NCI-H1105 treated with DMSO at 0.1 percent for 48 hours (cell line): ENCODE measurements at regions not wholly inside any gene's neighbourhood (a gene's known extent, or its start where the extent isn't known, plus 50 kb on each side); places are given as distances from the start of the nearest gene placed in this dataset.
"Not testable (repeated sequence)": the region's sequence is repeated elsewhere in the genome, so short reads cannot be mapped to it uniquely, and the experiment has no call there.

Experiments used
- DNase-seq: peaks from one replicate; lab custom pipeline; 2025; lab: John Stamatoyannopoulos, UW

DNA sequence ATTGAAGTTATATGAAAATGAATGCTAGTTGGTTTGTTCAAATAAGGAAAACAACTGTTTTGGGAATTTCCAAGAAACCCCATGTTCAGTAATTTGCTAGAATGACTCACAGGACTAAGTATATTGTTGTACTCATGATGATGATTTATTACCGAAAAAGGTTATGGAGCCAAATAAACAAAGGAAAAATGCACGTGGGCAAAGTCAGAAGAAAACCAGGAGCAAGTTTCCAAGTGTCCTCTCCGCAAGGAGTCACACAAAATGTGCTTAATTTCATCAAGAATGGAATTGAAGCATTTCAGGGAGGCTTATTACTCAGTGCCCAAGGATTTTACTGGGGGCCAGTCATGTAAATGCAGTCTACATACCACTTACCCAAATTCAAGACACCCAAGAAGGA is 1652.4 kb upstream of the TMEFF2 start:
- DNase-seq, result no peak

GRCh38 chr2:193845604-193846003 is 1650.9 kb upstream of the TMEFF2 start:
- no peak for DNase-seq

DNA sequence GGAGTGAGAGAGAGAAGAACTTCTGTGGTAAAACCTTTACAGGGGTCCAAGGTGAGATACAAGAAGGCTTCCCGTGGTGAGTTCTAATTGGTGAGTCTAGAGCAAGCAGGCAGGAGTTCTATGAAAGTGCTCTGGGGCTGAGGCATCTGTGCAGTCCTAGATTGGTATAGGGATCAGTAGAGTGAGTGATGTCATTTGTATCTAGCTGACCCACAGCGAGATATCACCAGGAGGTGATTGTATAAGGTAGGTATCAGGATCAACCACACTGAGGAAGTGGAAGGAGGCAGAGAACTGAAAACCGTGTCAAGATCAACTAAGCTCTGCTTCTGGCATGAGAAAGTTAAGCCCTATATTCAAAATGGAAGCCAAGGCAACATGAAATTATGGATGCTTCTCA is 1648.9 kb upstream of the TMEFF2 start:
- no peak for DNase-seq

DNA sequence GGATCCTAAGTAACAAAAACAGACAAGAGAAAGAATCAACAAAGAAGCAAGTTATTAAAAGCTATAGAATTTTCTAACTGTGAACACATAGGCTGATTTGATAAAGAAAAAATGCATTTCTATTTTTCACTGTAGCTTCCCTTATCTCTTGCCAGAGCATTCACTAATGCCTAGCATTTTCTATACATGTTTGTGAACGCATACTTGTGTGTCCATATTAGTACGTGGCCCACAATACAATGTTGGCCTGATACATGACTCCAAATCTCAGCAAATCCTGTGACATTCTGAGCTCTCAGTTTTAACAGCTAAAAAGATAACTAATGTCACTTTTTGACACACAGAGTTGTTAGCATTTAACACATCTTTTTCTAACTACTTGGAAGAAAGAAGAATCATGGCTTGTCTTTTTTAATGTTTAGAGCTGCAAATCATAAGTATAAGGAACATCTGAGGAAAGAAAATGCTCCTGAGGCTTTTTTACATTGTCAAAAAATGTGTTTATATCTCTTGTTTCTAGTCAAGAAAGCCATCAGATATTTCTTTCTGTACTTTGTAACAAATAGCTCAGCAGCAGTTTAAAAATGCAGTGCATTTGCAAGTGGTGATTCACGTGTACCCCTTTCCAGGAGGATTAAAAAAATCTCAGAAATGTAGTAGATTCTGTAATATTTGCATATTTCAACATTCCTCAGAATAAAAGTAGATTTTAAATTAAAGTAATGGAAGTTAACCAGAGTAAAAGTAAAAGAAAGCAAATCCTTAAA is 1646.8 kb upstream of the TMEFF2 start:
- DNase-seq, result no peak

DNA sequence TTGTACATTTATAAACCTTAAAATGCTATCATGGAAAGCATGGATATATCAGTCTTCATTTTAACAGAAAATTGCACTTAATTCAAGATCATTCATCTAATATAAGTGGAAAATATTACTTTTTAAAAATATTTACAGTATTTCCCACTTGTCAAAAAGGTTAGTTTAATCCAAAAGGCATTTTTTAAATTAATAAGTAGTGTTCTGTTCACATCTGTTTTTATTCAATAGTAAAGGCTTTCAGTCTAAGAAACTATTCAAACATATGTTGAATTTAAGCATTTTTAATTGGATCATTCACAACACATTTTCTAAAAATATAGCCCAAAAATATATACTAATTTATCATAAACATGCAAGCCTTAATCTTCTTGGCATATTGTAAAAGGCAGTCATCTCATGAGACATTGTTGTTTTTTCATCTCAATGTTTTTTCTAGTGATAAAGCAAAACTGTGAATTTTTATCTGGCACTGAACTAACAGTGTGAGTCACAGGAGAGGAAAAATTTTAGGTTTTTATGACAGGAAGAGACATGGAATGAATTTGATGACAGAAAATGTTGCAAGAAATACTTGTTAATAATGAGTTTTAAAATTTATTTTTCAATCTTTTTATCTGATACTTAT is 1642.5 kb upstream of the TMEFF2 start:
- no peak for DNase-seq

DNA sequence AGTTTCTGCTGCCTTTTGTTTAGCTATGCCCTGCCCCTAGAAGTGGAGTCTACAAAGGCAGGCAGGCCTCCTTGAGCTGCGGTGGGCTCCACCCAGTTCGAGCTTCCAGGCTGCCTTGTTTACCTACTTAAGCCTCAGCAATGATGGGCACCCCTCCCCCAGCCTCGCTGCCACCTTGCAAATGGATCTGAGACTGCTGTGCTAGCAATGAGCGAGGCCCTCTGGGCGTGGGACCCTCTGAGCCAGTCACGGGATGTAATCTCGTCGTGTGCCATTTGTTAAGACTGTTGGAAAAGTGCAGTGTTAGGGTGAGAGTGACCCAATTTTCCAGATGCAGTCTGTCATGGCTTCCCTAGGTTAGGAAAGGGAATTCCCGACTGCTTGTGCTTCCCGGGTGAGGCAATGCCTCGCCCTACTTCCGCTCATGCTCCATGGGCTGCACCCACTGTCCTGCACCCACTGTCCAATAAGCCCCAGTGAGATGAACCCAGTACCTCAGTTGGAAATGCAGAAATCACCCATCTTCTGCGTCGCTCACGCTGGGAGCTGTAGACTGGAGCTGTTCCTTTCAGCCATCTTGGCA is 1641.8 kb upstream of the TMEFF2 start:
- DNase-seq, result not testable (repeated sequence)

DNA sequence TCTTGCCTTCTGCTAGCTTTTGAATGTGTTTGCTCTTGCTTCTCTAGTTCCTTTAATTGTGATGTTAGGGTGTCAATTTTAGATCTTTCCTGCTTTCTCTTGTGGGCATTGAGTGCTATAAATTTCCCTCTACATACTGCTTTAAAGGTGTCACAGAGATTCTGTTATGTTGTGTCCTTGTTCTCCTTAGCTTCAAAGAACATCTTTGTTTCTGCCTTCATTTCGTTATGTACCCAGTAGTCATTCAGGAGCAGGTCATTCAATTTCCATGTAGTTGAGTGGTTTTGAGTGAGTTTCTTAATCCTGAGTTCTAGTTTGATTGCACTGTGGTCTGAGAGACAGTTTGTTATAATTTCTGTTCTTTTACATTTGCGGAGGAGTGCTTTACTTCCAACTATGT is 1639.2 kb upstream of the TMEFF2 start:
- DNase-seq, result not testable (repeated sequence)

GRCh38 chr2:193824474-193824873 is 1629.7 kb upstream of the TMEFF2 start:
- no peak for DNase-seq

GRCh38 chr2:193818801-193819499 is 1624.2 kb upstream of the TMEFF2 start:
- no peak for DNase-seq

- no peak for DNase-seq
These were observed 1621.3 kb upstream of the TMEFF2 start for GRCh38 chr2:193816008-193816407.

- DNase-seq, result no peak
These were observed 1615.8 kb upstream of the TMEFF2 start for GRCh38 chr2:193810533-193810932.

- no peak for DNase-seq
These were observed 1614.1 kb upstream of the TMEFF2 start for GRCh38 chr2:193808877-193809276.

GRCh38 chr2:193806088-193806774 is 1611.5 kb upstream of the TMEFF2 start:
- DNase-seq, result no peak

- DNase-seq, result no peak
These were observed 1602.1 kb upstream of the TMEFF2 start for GRCh38 chr2:193796847-193797246.

DNA sequence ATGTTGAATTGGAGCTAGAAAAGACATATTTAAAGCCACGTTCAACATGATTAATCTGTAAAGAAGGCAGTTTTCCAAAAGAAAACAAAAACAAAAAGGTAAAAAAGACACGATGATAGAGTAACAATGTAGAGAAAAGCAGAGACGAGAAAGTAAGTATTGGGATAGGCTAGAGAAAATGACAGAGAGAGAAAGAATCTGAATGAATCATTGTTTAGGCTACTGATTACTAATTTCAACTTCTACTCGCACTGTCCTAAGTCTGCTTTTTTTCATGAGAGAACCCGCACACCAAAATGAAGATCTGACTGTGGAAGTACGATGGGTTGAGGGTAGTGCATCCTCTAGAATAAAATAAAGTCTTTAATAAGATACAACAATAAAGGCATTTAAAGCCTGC is 1599.2 kb upstream of the TMEFF2 start:
- no peak for DNase-seq

GRCh38 chr2:193783681-193784080 is 1588.9 kb upstream of the TMEFF2 start:
- DNase-seq, result no peak

- DNase-seq, result no peak
These were observed 1583.6 kb upstream of the TMEFF2 start for GRCh38 chr2:193778293-193778692.

DNA sequence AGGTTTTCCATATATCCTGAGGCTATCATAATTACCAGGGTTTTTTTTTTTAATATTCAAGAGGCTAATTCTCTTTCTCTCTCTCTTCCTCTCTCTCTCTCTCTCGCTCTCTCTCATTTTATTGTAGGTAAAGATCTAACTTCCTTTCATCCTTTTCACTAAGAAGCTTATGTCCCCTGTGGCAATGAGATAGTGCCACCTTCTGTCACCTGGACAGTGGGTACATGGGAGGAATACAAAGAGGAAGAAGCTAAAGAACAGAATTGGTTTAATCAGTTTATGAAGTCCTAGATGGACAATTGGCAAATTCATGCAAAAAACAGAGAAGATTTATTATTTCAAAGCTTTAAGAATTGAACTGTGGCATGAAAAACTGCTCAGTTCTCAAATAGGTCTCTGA is 1582.3 kb upstream of the TMEFF2 start:
- DNase-seq, result no peak

- DNase-seq, result no peak
These were observed 1579.4 kb upstream of the TMEFF2 start for GRCh38 chr2:193774166-193774565.

DNA sequence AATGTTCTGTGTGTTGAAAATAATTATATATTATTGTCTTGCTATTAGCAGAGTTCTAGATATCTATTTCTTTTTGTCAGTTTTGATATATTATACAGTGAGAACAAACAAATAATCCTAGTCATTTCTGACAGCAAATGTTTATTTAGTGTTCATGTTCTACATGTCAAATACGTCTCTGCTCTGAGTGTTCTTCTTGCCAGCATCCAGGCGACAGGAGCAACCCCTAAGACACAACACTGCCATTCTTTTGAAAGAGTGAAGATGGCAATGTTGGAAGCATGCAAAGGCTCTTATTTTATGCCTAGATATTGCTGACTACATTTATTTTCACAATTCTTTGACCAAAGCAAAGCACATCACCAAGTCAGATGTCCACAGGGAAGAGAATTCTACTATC is 1556.6 kb upstream of the TMEFF2 start:
- no peak for DNase-seq

DNA sequence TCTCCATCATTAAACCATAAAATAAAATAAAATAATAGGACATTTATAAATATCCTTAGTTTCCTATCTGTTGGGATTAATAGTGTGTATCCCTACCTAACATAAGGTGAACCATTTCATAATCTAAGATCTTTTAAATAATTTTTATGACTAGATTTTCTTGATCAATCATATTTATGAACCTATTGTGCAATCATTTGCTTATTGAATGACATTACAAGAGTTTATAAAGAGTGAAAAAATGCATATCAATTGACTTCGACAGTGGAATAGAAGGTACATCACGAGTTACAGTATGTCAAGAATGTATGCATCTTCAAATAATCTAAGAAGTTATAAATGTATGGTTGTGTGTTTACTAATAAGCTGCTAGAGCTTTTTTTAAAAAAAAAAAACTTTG is 1554.8 kb upstream of the TMEFF2 start:
- no peak for DNase-seq

DNA sequence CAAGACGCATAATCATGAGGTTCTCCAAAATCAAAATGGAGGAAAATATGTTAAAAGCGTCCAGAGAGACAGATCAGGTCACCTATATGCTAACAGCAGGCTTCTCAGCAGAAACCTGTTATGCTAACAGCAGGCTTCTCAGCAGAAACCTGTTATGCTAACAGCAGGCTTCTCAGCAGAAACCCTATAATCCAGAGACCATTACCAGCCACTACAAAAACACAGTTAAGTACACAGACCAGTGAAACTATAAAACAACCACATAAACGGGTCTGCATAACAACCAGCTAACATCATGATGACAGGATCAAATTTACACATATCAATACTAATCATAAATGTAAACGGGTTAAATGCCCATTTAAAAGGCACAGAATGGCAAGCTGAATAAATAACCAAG is 1548.4 kb upstream of the TMEFF2 start:
- no peak for DNase-seq
